Stimulated activated CD4-positive, alpha-beta T cell treated with anti-CD3 and anti-CD28 coated beads, Interleukin-12 subunit alpha, Interleukin-12 subunit beta, amount 100 ng/mL, for 4 hours (primary cell): ENCODE measurements at regions not wholly inside any gene's neighbourhood (a gene's known extent, or its start where the extent isn't known, plus 50 kb on each side); places are given as distances from the start of the nearest gene placed in this dataset.
"Not testable (repeated sequence)": the region's sequence is repeated elsewhere in the genome, so short reads cannot be mapped to it uniquely, and the experiment has no call there.

ENCODE experiments used
- DNase-seq: peaks from one replicate; pipeline ENCODE4 v3.0.0-alpha.2; 2020

DNA sequence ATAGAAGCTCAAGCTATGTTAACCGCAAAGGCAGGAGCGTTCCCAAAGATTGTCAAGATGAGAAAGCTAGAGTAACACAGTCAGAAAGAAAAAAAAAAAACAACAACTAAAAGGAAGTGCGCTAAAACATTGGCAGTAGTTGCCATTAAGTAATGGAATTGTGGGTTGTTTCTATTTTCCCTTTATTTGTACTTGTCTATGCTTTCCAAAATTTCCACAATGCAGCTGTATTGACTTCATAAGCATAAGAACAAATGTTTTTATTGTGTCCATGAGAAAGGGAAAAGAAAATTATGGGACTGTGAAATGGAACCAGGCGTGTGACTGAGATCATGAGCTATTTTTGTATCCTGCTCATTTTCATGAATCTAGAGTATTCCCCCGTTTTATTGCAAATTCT, 153.4 kb downstream of the TMEM114 start:
- DNase-seq: no peak

DNA sequence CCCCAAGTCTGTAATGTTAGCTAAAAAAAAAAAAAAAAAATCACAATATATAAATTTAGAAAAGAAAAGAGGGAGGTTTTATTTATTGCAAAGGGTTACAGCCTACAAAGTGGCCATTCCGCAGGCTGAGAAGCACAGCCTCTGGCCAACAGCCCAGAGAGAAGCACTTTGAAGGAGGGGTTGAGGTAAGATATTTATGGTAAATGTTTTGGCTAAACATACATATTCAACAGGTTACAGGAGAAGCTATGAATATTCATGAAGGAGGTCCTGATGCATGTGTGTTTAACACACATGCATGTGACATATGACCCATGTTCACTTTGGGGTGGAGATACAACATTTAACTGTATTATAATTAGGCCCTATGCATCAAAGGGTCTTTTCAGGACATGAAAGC, 158.5 kb downstream of the TMEM114 start:
- no peak for DNase-seq

DNA sequence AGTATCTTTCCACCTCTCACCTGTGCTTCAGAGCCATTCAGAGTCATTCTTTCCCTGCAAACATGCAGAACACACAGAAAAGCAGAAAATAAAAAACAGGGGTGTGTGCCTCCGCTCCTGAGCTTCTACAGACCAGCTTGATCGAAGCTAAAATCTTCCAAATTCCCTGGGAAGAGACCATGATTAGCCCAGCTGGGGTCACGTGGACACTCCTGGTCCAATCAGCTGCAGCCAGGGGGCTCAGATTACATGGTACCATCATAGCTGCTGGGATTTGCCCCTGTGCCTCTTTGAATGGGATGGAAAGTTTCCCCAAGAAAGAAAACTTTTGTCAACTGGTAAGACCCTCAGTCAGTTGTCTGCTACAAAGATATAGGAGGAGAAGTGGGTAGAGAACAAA, 159.9 kb downstream of the TMEM114 start:
- DNase-seq: no peak

DNA sequence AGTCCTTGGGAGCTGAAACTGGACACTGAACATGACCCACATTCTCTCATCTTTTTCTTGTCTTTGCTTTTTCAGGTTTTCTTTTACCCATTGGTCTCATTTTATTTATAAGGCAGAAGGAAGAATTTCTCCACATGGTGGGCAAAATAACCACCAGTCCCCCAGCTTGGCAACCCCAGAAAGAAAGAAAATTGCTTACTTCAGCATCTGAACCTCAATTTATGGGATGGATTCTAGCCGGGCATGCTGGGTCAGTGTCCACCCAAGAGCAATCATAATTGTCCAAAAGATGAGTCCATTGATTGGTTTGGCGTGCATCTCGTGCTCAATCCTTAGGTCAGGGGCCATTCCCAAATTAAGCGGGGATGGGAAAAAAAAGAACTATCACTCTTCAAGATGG, 163.7 kb downstream of the TMEM114 start:
- no peak for DNase-seq

DNA sequence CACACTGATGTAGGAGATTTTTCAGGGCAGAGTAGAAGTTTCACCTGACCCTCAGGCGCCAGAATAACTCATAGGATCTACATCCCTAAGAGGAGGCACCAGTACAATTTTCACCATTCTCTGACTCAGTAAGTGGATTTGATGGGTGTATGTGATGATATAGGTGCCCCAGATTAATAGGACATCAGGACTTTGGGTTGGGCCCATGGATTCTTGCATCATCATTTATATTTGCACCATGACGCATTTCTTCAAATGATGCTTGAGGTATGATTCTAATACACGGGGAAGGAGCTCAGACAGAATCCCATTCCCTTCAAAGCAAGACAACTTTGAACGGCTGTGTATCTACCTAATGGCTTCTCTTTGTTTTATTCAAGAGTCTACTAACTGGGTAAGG, 173.2 kb downstream of the TMEM114 start:
- DNase-seq: no peak

DNA sequence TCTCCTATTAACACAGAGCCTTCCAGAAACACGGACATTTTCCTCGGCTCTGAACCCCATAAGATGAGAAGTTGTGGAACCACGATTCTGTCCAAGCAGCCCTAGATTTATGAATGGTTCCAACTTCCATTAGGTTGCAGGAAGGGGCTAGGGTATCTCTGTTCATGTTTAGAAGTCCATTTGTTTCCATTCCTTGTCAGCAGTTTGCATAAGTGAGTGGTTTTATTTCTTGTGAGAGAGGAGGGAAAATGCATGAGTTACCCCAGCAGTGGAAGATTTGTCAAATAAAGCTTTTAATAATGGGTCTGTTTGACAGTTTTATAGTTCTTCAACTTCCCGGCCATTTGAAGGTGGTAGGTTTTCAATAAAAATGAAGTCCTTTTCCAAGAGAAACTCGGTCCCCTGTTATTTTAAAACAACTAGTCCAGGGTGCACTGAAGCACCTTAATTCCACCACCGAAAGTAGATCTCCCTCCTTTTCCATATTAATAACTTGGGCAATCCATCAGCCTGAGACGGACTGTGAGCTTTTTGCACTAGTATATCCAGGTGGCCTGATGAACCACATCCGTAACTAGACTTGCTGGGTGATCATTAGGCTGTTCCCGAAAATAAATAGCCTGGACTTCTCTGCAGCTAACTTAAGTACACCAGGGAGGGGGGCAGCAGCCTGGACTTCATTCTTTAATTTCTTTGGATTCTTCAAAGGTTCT, 181.3 kb downstream of the TMEM114 start:
- DNase-seq: no peak

DNA sequence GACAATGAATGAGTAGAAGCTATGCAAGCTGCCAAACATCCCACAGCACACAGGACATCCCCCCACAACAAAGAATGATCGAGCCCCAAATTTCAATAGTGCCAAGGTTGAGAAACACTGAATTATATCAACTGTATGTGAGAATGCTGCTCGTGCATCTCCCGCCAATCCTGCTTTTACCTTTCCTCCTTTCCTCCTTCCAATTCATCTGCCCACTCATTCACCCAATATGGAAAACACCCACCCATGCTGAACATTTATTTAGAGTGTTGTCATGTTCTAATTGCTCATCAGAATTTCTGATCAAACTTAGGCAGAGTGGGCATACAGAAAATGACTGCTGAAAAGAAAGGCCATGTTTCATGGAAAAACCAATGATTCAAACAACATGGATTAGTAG, 183.0 kb downstream of the TMEM114 start:
- no peak for DNase-seq

DNA sequence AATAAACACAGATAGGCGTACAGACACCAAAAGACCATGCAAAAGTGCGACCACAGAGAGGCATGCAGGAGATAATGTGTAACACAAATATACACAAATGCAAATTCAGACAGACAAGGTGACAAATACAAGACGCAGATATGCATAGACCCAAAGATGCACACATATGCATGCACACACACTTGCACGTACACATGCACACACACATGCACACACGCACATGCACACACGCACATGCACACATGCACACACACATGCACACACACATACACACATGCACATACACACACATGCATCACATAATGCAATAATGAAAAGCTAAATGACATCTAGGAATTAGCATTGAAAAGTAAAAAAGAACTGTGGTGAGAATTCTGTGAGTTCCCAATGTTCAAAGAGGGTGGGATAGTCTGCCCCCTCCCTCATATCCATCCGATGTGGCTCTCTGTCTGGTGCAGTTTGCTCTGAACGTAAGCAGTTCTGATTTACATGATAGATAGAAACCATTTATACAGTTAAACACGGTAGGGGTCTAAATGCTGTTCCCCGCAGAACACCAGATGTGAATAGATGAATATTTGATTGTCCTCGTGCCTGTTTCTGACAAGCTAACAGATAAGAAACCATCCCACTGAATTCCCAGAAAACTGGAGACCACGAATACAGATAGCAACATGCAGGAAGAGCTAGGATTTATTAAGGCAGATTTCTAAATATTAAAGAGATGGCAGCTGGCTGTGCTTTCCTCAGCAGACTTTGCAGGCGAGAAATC, 186.1 kb downstream of the TMEM114 start:
- DNase-seq: no peak

DNA sequence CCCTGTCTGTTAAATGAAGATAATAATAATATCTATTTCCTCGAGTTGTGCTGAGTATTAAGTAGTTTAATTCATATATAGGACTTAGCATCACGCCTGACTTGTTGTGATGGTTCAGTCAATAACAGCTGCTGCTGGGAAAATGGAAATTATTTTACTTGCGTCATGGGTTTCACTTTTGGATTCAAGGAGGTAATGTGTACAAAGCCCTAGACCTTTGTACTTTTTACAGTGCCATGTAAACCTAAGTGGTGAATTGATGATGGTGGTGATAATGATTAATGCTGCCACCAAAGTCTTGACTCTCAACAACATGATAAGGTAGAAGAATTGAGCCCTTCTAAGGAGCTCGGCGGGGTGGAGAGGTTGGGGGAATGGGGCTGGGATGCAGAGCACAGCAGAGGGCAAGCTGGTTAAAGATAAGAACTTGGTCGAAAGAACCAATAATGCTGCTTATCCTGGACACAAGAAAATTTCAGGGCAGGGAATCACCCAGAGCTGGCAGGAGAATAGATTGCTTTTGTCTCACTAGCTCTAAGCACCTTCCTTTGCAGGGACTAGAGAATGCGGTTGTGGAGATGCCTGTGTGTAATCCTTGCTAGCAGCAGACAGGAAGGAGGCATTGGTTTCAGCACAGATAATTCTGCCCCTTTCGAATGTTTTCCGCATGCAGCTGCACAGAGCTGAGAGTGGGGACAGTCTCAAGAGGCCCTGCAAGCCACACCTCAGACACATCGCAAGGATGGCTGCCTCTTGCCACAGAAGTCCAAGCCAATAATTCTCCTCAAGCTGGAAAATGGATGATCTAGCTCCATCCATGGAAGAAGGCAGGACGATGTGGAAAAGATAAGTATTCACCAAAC, 187.1 kb downstream of the TMEM114 start:
- DNase-seq: no peak

DNA sequence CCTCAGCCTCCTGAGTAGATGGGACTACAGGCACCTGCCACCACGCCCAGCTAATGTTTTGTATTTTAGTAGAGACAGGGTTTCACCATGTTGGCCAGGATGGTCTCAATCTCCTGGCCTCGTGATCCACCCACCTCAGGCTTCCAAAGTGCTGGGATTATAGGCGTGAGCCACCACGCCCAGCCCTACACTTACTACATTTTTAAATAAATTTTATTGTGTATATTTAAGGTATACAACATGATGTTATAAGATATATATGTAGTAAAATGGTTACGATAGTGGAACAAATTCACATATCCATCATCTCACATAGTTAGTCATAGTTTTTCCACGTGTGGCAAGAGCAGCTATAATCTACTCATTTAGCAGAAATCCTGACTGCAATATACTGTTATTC, 189.6 kb downstream of the TMEM114 start:
- not testable (repeated sequence) for DNase-seq

DNA sequence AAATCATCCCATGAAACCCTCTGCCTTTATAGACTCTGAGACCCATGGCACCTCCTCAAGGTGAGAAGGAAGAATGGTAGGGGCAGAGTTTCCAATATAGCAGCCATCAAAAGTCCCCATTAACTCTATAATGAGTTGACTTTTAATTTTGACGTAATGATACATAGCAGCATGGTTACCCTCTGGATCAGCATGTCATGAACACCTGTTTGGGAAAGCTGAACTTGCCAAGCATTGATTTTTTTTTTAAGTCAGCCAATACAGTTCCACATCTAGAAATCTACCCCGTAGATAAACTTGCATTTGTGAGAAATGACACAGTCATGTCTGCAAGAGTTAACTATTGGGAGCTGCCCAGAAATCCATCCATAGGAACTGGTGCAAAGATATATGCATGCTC, 191.8 kb downstream of the TMEM114 start:
- no peak for DNase-seq

DNA sequence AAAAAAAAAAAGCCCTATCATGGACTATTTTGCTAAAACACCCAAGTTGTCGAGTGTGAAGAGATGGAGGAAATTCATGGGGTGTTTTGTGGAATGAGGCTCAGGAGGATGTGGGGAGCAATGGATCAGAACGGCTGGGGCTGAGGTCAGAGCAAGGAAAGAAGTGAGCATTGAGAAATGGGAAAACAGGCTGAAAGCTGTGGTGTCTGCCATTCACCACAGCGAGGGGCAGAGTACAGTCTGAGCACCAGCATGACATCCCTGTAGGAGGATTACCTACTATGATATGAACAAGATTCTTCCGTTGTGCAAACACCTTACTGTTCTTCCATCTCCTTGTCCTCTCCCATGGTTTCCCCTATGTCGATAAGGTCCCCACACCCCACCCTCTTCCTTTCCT, 193.1 kb downstream of the TMEM114 start:
- DNase-seq: no peak

DNA sequence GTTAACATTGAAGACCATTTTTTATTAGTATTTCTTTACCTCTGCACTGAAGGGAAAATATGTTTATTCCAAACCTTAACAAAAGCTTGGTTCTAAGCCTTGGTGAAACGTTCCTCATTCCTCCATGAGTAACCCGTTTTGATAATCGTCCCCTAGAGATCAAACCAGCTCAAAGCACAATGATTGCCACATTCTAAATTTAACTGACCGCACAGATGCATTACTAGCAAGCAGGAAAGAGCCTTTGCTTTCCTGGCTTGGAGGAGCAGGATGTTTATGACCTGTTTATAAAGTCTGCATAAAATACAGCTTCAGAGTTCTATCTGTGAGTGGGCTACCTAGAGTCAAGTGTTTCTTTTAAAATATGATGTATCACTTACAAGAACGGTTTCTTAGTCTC, 193.8 kb downstream of the TMEM114 start:
- no peak for DNase-seq

DNA sequence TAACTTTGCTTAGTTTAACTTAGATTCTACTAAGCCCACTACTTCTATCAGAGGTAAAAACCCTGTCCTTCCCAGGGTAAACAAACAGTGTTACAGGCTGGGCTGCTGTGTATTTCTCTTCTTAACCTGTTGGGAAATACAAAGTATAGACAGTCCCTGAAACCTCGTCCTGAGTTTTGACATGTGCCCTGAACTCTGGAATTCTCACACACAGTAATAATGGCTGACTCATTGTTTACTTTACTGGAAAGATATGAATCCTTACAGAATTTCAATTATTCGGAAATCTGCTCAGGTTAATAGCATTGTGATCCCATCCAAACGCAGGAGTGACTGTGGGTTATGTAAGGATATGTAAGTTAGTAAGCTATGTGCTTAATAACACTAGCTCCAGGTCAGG, 199.1 kb downstream of the TMEM114 start:
- no peak for DNase-seq

DNA sequence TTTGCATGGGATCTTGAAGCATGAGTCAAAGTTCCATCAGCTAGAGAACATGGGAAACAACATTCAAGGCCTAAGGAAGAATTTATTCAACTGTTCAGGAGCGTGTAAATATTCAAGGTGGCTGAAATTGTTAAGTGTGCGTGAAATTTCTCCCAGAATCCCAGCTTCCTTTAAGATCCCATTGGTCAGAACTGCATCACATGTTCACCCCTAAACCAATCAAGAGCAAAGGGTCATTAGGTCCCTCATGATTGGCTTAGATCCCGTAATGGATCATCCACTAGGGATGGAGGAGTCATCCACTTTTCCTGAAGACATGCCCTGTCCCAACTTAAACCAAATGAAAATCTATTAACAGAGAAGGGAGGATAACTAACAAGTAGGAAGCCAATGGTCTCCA, 201.6 kb downstream of the TMEM114 start:
- DNase-seq: no peak

DNA sequence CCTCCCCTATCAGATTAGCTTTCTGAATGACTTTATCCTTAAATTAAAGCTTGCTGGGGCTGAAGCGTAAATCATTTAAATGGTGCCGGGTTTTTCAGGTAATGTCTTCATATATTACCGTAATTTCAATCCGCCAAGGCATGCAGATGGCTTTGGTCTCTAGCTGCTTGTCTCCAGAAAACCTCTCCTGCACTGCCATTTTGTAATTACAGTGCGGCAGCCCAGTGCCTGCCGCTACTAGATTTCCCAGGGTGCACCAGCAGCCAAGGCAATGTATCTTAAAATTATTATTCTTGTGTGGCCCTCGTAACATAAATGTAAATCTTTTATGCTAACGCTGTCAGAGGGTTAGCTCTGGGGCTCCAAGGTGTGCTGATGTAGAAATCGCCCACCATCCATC, 208.5 kb downstream of the TMEM114 start:
- no peak for DNase-seq

DNA sequence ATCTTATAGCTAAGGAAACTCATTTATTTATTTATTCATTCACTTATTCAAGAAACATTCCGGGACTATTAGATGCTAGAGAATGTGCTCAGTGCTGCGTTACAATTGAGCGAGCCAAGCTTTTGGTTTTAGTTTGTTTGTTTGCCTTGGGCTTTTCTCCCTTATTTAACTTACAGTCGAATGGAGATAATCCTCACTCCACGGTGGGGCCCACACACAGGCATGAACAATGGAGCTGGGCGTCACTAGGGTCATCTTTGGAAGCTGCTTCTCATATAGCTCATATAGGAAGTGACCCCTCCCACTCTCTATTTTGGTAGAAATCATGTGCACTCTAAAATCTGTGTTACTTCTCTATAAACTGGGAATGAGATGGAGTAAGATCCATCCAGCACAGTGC, 210.0 kb downstream of the TMEM114 start:
- DNase-seq: no peak

DNA sequence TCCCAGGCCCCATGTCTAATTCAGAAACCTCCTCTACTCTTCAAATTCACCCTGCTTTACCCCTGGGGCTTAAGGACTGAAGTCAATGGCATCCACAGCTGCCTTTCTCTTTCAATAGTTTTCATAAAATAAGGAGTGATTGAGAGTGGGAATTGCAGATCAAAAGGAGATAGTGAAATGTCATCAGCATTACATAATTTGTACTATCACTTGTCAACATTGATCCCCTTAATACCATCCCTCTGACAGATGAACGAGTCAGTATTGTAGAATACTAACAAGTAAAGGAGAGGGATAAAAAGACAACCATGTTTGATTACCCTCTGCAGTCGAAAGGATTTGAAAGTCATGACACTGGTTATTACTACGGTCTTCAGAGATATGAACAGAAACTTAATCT, 212.4 kb downstream of the TMEM114 start:
- DNase-seq: no peak

DNA sequence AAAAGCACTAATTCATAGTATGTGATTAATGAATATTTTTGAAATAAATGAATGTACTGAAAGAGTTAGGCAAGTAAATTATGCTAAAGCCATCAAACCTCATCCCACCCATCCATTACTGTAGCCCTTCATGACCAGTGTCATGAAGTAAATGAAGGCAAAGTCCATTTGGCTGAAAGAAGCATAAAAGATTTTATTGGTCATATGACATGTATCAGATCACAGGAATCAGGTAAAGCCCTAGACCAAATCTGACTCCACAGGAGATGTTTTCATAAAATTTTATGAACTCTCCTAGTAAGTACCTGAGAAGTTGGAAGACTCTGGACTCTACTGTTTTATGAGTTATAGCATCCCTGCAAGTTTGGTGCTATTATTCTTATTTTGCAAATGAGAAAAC, 213.5 kb downstream of the TMEM114 start:
- DNase-seq: no peak

DNA sequence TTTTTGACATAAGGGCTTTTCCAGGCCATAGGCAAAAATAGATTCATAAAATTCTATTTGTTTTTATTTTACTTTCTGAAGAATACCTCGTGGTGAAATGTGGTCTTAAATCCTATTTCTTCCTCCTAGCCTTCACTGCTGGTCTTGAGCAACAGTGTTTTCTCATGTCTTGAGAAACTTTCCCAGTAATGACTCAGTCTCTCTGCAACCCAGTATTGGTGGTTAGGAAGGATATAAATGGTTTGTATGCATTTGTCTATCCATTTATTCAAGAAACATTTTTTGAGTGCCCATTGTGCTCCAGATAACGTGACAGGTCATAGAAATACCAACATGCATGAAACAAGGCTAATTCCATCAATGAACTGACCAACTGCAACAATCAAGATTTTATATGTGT, 213.9 kb downstream of the TMEM114 start:
- DNase-seq: no peak

DNA sequence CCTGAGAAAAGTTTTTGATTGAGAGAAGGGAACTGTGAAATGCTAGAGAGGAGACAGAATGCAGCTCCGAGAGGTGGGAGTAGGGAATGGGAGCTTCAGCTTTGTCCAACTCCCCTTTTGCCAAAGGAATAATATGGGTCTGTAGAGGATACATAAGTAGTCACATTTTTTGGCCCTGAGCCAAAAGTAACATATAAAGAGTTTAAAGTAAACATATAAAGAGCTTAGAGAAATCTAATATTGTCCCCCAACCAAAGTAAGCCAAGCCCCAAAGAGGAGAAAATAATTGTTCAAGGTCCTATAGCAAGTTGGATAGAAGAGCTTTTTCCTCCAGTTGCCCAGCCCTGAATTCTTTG, 215.1 kb downstream of the TMEM114 start:
- DNase-seq: no peak

DNA sequence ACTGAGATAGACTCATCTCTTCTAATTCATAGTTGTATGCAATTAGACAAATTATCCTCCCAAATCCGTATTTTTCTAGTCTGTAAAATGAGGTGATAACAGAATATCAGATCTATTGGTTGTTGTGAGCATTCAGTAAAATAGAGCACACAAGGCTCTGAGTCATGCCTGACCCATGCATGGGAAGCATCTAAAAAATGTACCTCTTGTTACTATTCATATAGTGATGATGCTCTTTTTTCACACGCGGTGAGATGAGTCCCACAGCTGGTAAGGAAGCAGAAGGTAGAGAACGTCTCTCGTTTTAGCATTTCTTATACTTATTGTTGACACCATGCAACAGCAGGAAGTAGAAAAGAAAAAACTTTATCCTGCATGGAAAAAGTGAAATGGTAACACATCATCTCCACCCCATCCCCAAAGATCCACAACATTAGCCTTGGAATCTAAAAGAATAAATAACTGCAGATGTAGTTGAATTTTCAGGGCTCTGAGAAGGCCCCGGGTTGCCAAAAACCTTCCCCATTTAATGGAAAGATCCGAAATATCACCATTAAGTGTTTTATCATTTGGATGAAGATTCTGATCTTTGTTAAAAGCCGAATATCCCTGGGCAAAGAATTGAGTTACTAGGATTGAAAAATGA, 215.6 kb downstream of the TMEM114 start:
- no peak for DNase-seq

DNA sequence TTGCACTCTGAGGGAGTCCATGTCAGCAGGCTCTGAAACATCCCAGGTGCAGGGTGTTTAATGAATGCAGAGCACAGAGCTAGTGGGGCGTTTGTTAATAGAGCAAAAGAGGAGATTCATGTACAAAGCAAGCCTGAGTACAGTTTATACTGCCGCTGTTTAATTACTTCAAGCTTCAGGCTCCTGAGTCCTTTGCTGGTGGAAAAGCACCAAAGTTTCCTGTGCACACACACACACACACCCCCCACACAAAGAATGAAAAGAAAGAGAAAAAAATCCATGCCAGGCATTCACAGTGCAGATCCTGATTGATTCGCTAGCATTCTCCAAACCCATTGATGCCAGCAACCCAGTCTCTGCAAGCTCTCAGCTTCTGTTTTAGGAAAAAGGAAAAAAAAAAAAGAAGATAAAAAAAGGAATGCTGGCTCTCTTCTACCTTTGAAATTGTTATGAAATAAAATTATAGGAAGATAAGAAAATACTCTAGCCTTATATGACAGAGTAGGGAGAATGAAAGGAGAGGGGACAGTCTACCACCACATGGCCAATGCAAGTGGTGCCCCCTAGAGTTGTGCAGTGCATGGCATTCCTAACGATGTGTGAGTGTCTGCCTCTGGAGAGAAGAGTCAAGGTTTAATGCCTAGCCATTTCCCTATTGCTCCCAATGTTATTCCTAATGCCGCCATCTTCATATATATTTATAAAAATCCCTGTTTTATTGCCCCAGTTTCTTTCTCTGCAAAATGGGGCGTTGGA, 216.5 kb downstream of the TMEM114 start:
- DNase-seq: no peak
